H9 (cell line): ENCODE measurements at regions not wholly inside any gene's neighbourhood (a gene's known extent, or its start where the extent isn't known, plus 50 kb on each side); places are given as distances from the start of the nearest gene placed in this dataset.
A peak's percentile ranks its signal among the peaks of the same experiment; 100 is the strongest.

Source experiments
- DNase-seq: peaks from one replicate; pipeline ENCODE4 v3.0.0-alpha.2; 2017
- H2AFZ ChIP-seq: one replicate; pipeline ENCODE4 v1.6.1; 2013; ENCODE audit warnings: mild to moderate bottlenecking, low read length, control low read depth, moderate library complexity
- H2AK5ac ChIP-seq: 2 replicates; pipeline ENCODE4 v1.6.1; 2013; ENCODE audit warnings: low read length, control low read depth, mixed read lengths; ENCODE audit not compliant: insufficient read length
- H2BK120ac ChIP-seq: one replicate; pipeline ENCODE4 v1.6.1; 2013; ENCODE audit warnings: low read depth, mild to moderate bottlenecking, low read length, control low read depth, inconsistent platforms; ENCODE audit not compliant: poor library complexity, severe bottlenecking
- H2BK12ac ChIP-seq: 2 replicates; pipeline ENCODE4 v1.6.1; 2013; ENCODE audit warnings: low read length, control low read depth, mixed read lengths, low read depth; ENCODE audit not compliant: insufficient read length
- H2BK15ac ChIP-seq: 2 replicates; pipeline ENCODE4 v1.6.1; 2013; ENCODE audit warnings: low read depth, low read length, control low read depth
- H2BK20ac ChIP-seq: one replicate; pipeline ENCODE4 v1.6.1; 2013; ENCODE audit warnings: low read depth, mild to moderate bottlenecking, low read length, control low read depth, inconsistent platforms; ENCODE audit not compliant: poor library complexity, severe bottlenecking
- H2BK5ac ChIP-seq: 2 replicates; pipeline ENCODE4 v1.6.1; 2013; ENCODE audit warnings: low read length, control low read depth, mixed read lengths; ENCODE audit not compliant: insufficient read length
- H3K14ac ChIP-seq: 2 replicates; pipeline ENCODE4 v1.6.1; 2013; ENCODE audit warnings: low read length, control low read depth; ENCODE audit not compliant: insufficient read depth
- H3K18ac ChIP-seq: 2 replicates; pipeline ENCODE4 v1.6.1; 2013; ENCODE audit warnings: low read depth, mild to moderate bottlenecking, mixed read lengths, low read length, control low read depth; ENCODE audit not compliant: insufficient read length
- H3K23ac ChIP-seq: 2 replicates; pipeline ENCODE4 v1.6.1; 2013; ENCODE audit warnings: low read length, control low read depth, mixed read lengths, low read depth; ENCODE audit not compliant: insufficient read length
- H3K23me2 ChIP-seq: 2 replicates; pipeline ENCODE4 v1.6.1; 2013; ENCODE audit warnings: low read depth, mild to moderate bottlenecking, mixed read lengths, low read length, control low read depth; ENCODE audit not compliant: insufficient read length, poor library complexity, severe bottlenecking
- H3K27ac ChIP-seq: 2 replicates; pipeline ENCODE4 v1.5.1; 2013; ENCODE audit warnings: low read length, control low read depth, mixed read lengths, low read depth; ENCODE audit not compliant: insufficient read length
- H3K27me3 ChIP-seq: 2 replicates; pipeline ENCODE4 v1.6.1; 2013; ENCODE audit warnings: low read length, control low read depth, inconsistent platforms; ENCODE audit not compliant: insufficient read depth
- H3K4ac ChIP-seq: 2 replicates; pipeline ENCODE4 v1.6.1; 2013; ENCODE audit warnings: low read depth, mild to moderate bottlenecking, control low read depth, inconsistent platforms, low read length, moderate library complexity
- H3K4me1 ChIP-seq: 2 replicates; pipeline ENCODE4 v1.6.1; 2013; ENCODE audit warnings: low read length, control low read depth, inconsistent platforms; ENCODE audit not compliant: insufficient read depth
- H3K4me2 ChIP-seq: 2 replicates; pipeline ENCODE4 v1.6.1; 2013; ENCODE audit warnings: low read length, control low read depth, mixed read lengths; ENCODE audit not compliant: insufficient read length, insufficient read depth
- H3K56ac ChIP-seq: 2 replicates; pipeline ENCODE4 v1.6.1; 2013; ENCODE audit warnings: low read depth, mild to moderate bottlenecking, mixed read lengths, low read length, control low read depth; ENCODE audit not compliant: insufficient read length
- H3K79me1 ChIP-seq: 2 replicates; pipeline ENCODE4 v1.6.1; 2013; ENCODE audit warnings: low read depth, mild to moderate bottlenecking, moderate library complexity, low read length, control low read depth, inconsistent platforms; ENCODE audit not compliant: insufficient read depth, poor library complexity, severe bottlenecking
- H3K79me2 ChIP-seq: 2 replicates; pipeline ENCODE4 v1.6.1; 2013; ENCODE audit warnings: low read length, control low read depth, inconsistent platforms; ENCODE audit not compliant: insufficient read depth
- H3K9ac ChIP-seq: 2 replicates; pipeline ENCODE4 v1.6.1; 2013; ENCODE audit warnings: low read length, control low read depth, mixed read lengths; ENCODE audit not compliant: insufficient read length; ENCODE audit errors: extremely low read depth
- H3K9me3 ChIP-seq: one replicate; pipeline ENCODE4 v1.6.1; 2013; ENCODE audit warnings: low read depth, low read length, inconsistent platforms; ENCODE audit not compliant: control insufficient read depth
- H3T11ph ChIP-seq: one replicate; pipeline ENCODE4 v1.6.1; 2013; ENCODE audit warnings: mild to moderate bottlenecking, low read length, control low read depth, inconsistent platforms
- H4K20me1 ChIP-seq: one replicate; pipeline ENCODE4 v1.6.1; 2013; ENCODE audit not compliant: control insufficient read depth, insufficient read length, insufficient read depth
- H4K5ac ChIP-seq: 2 replicates; pipeline ENCODE4 v1.6.1; 2013; ENCODE audit warnings: low read depth, mild to moderate bottlenecking, mixed read lengths, low read length, control low read depth; ENCODE audit not compliant: insufficient read length
- H4K8ac ChIP-seq: replicated peaks from 2 replicates; pipeline ENCODE4 v1.6.1; 2013; ENCODE audit warnings: low read length, control low read depth, mixed read lengths, low read depth; ENCODE audit not compliant: insufficient read length
- H4K91ac ChIP-seq: 2 replicates; pipeline ENCODE4 v1.6.1; 2013; ENCODE audit warnings: low read depth, mild to moderate bottlenecking, moderate library complexity, mixed read lengths, low read length, control low read depth; ENCODE audit not compliant: insufficient read length
- H3K27ac Mint-ChIP-seq, 3 experiments: 2 replicates in 2 of 3; 3 replicates in 1 of 3; pipeline ENCODE4 v1.8.0; 2020 to 2021; ENCODE audit warnings: mixed read lengths in 3 of 3, mild to moderate bottlenecking in 1 of 3, moderate library complexity in 1 of 3
- H3K27me3 Mint-ChIP-seq: 2 replicates; pipeline ENCODE4 v1.8.0; 2021; ENCODE audit warnings: low read depth, mild to moderate bottlenecking, moderate library complexity, mixed read lengths
- H3K36me3 Mint-ChIP-seq, 3 experiments: 2 replicates in 2 of 3; 3 replicates in 1 of 3; pipeline ENCODE4 v1.8.0; 2020 to 2021; ENCODE audit warnings: low read depth in 3 of 3, mixed read lengths in 3 of 3; ENCODE audit not compliant: insufficient read depth in 1 of 3
- H3K4me1 Mint-ChIP-seq, 2 experiments: 2 replicates each; pipeline ENCODE4 v1.8.0; 2020; ENCODE audit warnings: mixed read lengths in 2 of 2
- H3K4me3 Mint-ChIP-seq, 2 experiments: 2 replicates in 1 of 2; 3 replicates in 1 of 2; pipeline ENCODE4 v1.8.0; 2020 to 2021; ENCODE audit warnings: mild to moderate bottlenecking in 2 of 2, mixed read lengths in 2 of 2, moderate library complexity in 1 of 2
- H3K9me3 Mint-ChIP-seq, 2 experiments: 2 replicates in 1 of 2; 3 replicates in 1 of 2; pipeline ENCODE4 v1.8.0; 2020; ENCODE audit warnings: mild to moderate bottlenecking in 2 of 2, mixed read lengths in 2 of 2, moderate library complexity in 1 of 2
- CTCF ChIP-seq: fragments of 200-600 bp; sonication (generic); conservative IDR thresholded peaks from 3 replicates; pipeline ENCODE4 v1.8.0; 2021; ENCODE audit warnings: antibody characterized with exemption, mild to moderate bottlenecking
- WGBS: extraction: QIAGEN DNeasy Blood & Tissue Kit; methylation state at CpG from one replicate; pipeline ENCODE4 v1.1.7; 2013; ENCODE audit warnings: missing lambda C conversion rate, low lambda C conversion rate, mixed read lengths; ENCODE audit not compliant: insufficient read length; ENCODE audit errors: extremely low coverage; 5-methylcytosine and 5-hydroxymethylcytosine counted together

- no peaks in the 10 kb centered on the region for H3K79me1 ChIP-seq
- peak overlapping the region; percentile 98 for H3K27ac ChIP-seq
- Mint-ChIP-seq H3K9me3 (no peaks in the 10 kb centered on the region), H3K4me3 (no peak overlapping the region), H3K36me3 (peaks cover 0 to 4% (median 0%) of the 10 kb centered on the region in 3 experiments; a peak in 1 of 7 replicates), H3K27ac (no peak overlapping the region; a peak in 1 of 7 replicates), H3K27me3 (no peaks in the 10 kb centered on the region), H3K4me1 (peaks cover 38 to 42% of the 10 kb centered on the region in 2 experiments)
- H3K9ac ChIP-seq = peak overlapping the region; percentile 59
- H2BK120ac ChIP-seq = peak overlapping the region; percentile 85
- no peaks in the 10 kb centered on the region for H3K23me2 ChIP-seq
- no peak overlapping the region for H2AFZ ChIP-seq
- peak overlapping the region; percentile 26; the same call in 1 of the 2 replicates for H3K4ac ChIP-seq
- H3K56ac ChIP-seq = no peak overlapping the region
- no peak for TF ChIP-seq CTCF
- H3K4me2 ChIP-seq = peak overlapping the region; percentile 38
- H3K18ac ChIP-seq = peak overlapping the region; percentile 27
- no peak for DNase-seq
- H4K20me1 ChIP-seq = no peaks in the 10 kb centered on the region
- H4K91ac ChIP-seq = no peak overlapping the region
- H3K9me3 ChIP-seq = no peaks in the 10 kb centered on the region
- H2BK5ac ChIP-seq = peak overlapping the region; percentile 95
- no peak overlapping the region for H2AK5ac ChIP-seq
- H3K14ac ChIP-seq = no peak overlapping the region
- WGBS = no CpG with 5 or more reads among the region's 2 CpGs
- no peak overlapping the region for H2BK15ac ChIP-seq
- H3K23ac ChIP-seq = no peak overlapping the region
- peak overlapping the region; percentile 2 for H2BK12ac ChIP-seq
- no peak overlapping the region for H4K5ac ChIP-seq
- H3T11ph ChIP-seq = peak overlapping the region; percentile 95
- no peaks in the 10 kb centered on the region; the same call in 1 of the 2 replicates for H3K79me2 ChIP-seq
- no peak overlapping the region for H2BK20ac ChIP-seq
- H3K27me3 ChIP-seq = no peaks in the 10 kb centered on the region
- H4K8ac ChIP-seq = no peak overlapping the region
- peaks cover 17% of the 10 kb centered on the region for H3K4me1 ChIP-seq
Observed at GRCh38 chr9:2281803-2282185, 266.6 kb downstream of the SMARCA2 start.
